ENCODE measurements at regions not wholly inside any gene's neighbourhood (a gene's known extent, or its start where the extent isn't known, plus 50 kb on each side); places are given as distances from the start of the nearest gene placed in this dataset.
"Not testable (repeated sequence)": the region's sequence is repeated elsewhere in the genome, so short reads cannot be mapped to it uniquely, and the experiment has no call there.

DNA sequence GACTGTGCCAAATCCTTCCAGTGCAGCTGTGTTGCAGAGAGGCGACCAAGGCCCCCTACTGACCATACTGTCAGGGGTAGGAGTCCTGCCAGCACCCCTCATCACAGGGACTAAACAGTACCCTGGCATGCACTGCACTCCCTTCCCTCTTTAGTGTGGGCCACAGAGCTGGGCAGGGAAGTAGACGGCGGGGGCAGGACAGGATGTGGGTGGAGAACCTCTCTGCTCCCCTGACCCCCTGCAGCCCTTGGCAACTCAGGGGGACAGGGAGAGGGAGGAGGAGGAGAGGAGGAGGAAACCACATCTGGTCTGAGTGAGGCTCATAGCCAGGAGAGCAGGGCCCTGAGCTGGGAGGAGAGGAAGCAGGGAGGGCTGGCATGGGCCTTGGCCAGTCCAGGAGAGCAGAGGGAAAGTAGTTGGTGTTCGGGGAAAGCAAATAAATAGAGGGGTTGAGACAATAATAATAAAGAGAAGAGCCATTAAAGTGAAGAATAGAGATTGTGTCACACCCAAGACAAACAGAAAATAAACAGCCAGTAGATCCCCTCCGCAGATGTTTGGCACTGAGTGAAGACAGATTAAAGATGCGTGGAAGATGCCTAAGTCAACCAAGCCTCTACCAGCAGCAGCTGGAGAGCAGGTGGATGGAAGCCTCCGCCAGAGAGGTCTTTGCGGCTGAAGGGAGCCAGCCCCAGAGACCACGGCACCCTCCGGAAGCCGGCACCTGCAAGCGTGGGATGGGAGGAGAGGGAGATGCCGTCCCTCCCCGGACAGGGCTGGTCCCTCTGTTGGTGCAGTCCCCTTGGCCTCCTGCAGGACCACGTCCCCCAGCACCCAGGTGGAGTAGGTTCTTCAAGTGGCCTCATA, 61.5 kb downstream of the RPUSD4 start:
- Histone ChIP-seq H3K27ac (no peak overlapping the region), H3K9me3 (no peaks in the 10 kb centered on the region), H3K27me3 (no peaks in the 10 kb centered on the region), H3K4me3 (no peak overlapping the region), H3K4me1 (no peaks in the 10 kb centered on the region), H3K36me3 (no peaks in the 10 kb centered on the region)
- intact Hi-C loops (cut with DNase I) = no loop called here
- DNase-seq (ENCODE audit: low spot score in 2 of 2) = no peak
- TF ChIP-seq, protein P1, sequence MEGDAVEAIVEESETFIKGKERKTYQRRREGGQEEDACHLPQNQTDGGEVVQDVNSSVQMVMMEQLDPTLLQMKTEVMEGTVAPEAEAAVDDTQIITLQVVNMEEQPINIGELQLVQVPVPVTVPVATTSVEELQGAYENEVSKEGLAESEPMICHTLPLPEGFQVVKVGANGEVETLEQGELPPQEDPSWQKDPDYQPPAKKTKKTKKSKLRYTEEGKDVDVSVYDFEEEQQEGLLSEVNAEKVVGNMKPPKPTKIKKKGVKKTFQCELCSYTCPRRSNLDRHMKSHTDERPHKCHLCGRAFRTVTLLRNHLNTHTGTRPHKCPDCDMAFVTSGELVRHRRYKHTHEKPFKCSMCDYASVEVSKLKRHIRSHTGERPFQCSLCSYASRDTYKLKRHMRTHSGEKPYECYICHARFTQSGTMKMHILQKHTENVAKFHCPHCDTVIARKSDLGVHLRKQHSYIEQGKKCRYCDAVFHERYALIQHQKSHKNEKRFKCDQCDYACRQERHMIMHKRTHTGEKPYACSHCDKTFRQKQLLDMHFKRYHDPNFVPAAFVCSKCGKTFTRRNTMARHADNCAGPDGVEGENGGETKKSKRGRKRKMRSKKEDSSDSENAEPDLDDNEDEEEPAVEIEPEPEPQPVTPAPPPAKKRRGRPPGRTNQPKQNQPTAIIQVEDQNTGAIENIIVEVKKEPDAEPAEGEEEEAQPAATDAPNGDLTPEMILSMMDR (IDR thresholded peaks at IDR 0.05) = no peak

DNA sequence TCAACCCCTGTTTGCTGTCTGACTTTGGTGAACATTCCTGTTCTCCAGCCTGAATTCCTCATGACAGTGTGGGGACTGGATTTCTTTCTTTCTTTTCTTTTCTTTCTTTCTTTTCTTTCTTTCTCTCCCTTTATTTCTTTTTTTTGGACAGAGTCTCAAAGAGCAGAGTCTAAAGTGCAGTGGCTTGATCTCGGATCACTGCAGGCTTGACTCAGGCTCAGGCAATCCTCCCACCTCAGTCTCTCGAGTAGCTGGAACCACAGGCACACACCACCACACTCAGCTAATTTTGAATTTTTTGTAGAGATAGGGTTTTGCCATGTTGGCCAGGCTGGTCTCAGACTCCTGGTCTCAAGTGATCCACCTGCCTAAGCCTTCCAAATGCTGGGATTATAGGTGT, 63.1 kb downstream of the RPUSD4 start:
- H3K9me3 ChIP-seq = no peaks in the 10 kb centered on the region
- no peak for DNase-seq (ENCODE audit: low spot score in 2 of 2)
- no peak overlapping the region for H3K4me3 ChIP-seq
- H3K27ac ChIP-seq = no peak overlapping the region
- intact Hi-C loops (cut with DNase I) = no loop called here
- TF ChIP-seq, protein P1 (IDR thresholded peaks at IDR 0.05) = no peak
- H3K36me3 ChIP-seq = no peaks in the 10 kb centered on the region
- H3K4me1 ChIP-seq = no peaks in the 10 kb centered on the region
- no peaks in the 10 kb centered on the region for H3K27me3 ChIP-seq

DNA sequence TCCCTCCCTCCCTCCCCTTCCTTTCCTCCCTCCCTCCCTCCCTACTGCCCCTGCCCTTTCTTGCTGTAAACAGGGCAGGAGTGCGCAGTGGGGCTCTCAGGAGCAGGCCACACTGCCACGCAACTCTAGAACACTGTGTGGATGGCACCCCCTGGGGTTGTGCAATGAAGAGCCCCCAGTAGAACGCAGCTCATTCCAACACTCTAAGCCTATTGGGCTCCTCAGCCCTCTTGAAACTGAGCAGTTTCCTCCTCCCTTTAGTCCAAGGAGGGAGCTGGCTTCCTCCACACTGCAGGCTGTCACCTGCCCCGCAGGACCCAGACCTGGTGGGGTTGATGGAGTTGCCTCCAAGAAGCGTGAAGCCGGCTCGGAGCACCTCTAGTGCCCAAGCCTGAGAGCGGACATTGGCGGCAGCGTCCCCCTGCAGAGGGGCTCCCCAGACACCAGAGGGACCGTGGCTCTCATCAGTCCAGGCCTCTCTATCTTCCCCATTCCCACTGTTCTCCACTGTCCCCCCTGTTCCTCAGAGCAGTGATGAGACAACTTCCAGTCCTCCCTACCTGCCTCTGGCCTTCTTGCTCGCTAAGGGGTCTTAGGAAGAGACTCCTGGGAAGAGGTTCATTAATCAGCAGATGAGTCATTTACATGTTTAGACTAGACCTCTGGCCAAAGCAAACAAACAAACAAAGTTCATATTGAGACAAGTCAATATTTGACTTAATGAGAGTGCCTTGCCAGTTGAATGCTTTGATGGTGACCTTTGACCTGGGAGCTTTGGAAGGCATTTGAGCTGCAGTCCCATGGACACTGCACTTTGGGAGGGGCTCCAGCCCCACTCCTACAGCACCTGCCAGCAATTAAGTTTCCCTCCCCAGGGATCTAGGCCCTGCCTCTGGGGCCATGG, 64.0 kb downstream of the RPUSD4 start:
- H3K27ac ChIP-seq = no peak overlapping the region
- no peaks in the 10 kb centered on the region for H3K4me1 ChIP-seq
- no peak for DNase-seq (ENCODE audit: low spot score in 2 of 2)
- no peaks in the 10 kb centered on the region for H3K9me3 ChIP-seq
- H3K36me3 ChIP-seq = no peaks in the 10 kb centered on the region
- no peaks in the 10 kb centered on the region for H3K27me3 ChIP-seq
- TF ChIP-seq, protein P1 (IDR thresholded peaks at IDR 0.05) = no peak
- H3K4me3 ChIP-seq = no peak overlapping the region
- intact Hi-C loops (cut with DNase I) = no loop called here

DNA sequence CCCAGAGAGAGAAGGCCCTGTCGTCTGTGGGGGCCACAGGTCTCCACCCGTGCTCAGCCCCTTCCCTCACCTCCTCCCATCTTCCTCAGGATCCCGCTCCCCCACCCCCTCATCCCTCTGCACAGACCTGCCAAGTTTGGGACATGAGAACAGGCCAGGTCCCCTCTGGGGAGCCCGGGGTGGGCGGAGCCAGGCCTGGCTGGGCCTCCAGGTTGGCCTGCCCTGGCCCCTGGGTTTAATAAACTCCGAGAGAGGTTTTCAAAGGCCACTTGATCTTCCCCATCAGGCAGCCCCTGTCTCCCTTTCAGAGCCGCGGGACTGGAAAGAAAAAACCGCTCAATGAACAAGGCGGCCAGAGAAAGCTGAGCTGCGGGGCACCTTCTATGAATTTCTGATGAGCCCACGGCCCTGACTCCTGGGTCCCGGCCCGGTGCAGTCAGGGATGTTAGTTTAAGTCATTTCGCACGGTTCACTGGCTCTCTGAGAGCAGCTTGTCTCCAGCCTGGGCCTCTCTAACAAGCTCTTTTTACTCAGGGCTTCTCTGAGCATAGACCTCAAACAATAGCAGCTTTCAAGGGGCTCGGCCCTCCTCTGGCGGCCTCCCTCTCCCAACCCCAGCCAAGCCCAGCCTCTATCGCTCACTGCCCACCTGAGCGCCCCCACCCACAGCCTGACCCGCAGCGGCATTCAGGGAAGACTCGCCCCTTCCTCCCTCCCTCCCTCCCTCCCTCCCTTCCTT, 64.8 kb downstream of the RPUSD4 start:
- no peaks in the 10 kb centered on the region for H3K36me3 ChIP-seq
- no peaks in the 10 kb centered on the region for H3K4me1 ChIP-seq
- no peak for DNase-seq (ENCODE audit: low spot score in 2 of 2)
- intact Hi-C loops (cut with DNase I) = no loop called here
- H3K27me3 ChIP-seq = no peaks in the 10 kb centered on the region
- H3K27ac ChIP-seq = no peak overlapping the region
- H3K9me3 ChIP-seq = no peaks in the 10 kb centered on the region
- TF ChIP-seq, protein P1 (IDR thresholded peaks at IDR 0.05) = no peak
- H3K4me3 ChIP-seq = no peak overlapping the region

DNA sequence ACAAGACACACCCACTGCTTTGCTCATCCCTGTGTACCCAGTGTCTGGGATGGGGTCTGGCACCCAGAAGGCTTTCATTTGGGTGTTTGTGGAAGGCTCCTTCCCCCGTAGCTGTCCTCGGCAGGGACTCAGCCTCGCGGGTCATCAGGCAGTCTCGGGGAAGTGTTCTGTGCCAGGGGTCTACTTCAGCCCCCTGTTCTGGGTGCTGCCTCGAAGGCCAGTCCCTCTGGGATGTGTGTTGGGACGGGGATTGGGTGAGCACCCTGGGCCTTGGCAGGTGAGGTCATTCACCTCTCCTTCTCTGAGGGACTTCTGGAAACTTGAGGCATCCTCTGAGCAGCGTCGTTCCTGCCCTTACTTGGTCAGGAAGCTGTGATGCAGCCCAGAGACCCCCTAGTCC, 65.5 kb downstream of the RPUSD4 start:
- intact Hi-C loops (cut with DNase I) = no loop called here
- Histone ChIP-seq H3K4me3 (no peak overlapping the region), H3K9me3 (no peaks in the 10 kb centered on the region), H3K4me1 (no peaks in the 10 kb centered on the region), H3K27me3 (no peaks in the 10 kb centered on the region), H3K27ac (no peak overlapping the region), H3K36me3 (no peaks in the 10 kb centered on the region)
- no peak for DNase-seq (ENCODE audit: low spot score in 2 of 2)
- TF ChIP-seq, protein P1 (IDR thresholded peaks at IDR 0.05) = no peak

DNA sequence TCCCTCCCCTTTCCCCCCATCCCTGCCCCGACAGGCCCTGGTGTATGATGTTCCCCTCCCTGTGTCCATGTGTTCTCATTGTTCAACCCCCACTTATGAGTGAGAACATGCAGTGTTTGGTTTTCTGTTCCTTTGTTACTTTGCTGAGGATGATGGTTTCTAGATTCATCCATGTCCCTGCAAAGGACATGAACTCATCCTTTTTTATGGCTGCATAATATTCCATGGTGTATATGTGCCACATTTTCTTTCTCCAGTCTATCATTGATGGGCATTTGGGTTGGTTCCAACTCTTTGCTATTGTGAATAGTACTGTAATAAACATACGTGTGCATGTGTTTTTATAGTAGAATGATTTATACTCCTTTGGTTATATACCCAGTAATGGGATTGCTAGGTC, 68.0 kb downstream of the RPUSD4 start:
- intact Hi-C loops (cut with DNase I); H3K27me3 ChIP-seq: not testable (repeated sequence)

More for the DNA sequence above, 68.0 kb downstream of the RPUSD4 start:
- H3K9me3 ChIP-seq; H3K36me3 ChIP-seq; H3K4me3 ChIP-seq; H3K27ac ChIP-seq; H3K4me1 ChIP-seq; DNase-seq (ENCODE audit: low spot score in 2 of 2): not testable (repeated sequence)

Data from ascending aorta (tissue), 2 donors.